Putamen (tissue), 1 donor: ENCODE measurements at regions not wholly inside any gene's neighbourhood (a gene's known extent, or its start where the extent isn't known, plus 50 kb on each side); places are given as distances from the start of the nearest gene placed in this dataset.
A peak's percentile ranks its signal among the peaks of the same experiment; 100 is the strongest.
"Not testable (repeated sequence)": the region's sequence is repeated elsewhere in the genome, so short reads cannot be mapped to it uniquely, and the experiment has no call there.

Source experiments
- DNase-seq: peaks from one replicate; pipeline ENCODE4 v3.0.0-alpha.2; 2016; ENCODE audit warnings: low spot score

- DNase-seq = not testable (repeated sequence)
Observed at GRCh38 chr2:133882159-133882558, 313.9 kb upstream of the NCKAP5 start.

DNA sequence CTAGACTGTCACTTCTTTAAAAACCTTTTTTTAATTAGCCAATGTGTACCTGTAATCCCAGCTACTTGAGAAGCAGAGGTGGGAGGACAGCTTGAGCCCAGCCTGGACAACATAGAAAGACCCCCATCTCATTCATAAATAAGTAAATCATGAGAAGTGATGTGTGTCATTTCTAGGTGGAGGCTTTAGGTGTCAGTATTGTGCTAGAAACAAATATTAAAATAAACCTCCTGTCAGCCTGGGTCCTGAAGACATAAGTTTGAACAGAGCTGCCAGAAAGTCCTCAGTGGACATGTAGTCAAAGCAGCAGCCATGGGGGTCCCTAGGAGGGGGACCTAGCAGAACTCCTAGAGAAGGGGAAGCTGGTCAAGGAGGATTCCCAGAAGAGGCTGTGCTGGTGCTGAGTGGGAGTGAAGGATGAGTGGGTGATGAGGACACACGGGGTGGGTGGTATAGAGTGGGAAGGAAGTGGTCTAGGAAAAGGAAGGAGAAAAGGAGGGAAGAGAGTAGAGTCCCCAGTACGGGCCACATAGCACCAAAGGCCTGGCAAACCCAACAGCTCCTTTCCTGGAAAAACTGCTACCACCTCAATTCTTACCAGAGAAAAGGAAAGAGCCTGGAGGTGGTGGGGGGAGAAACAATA, 316.6 kb upstream of the NCKAP5 start:
- DNase-seq = no peak

DNA sequence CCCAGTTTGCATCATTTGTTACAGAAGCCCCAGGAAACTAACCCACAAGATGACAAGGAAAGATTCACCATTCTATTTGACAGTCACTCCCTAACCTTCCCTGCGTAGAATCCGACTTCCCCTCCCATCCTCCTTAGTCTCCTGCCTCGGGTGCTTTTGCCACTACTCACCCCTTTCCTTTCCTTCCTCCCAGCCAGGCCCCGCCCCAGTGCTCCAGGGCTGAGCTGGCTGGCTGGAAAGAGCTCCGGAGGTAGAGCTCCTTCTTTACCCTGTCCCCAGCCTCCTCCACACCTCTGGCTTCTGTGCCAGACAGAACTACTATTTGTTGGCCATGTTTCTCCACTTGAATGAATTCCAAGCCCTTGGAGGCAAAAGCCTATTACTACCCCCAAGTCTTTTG, 317.6 kb upstream of the NCKAP5 start:
- DNase-seq = no peak

GRCh38 chr2:133886735-133887675, 318.7 kb upstream of the NCKAP5 start:
- DNase-seq = peak; percentile 72

- DNase-seq = no peak
Observed at GRCh38 chr2:133887676-133888040, 319.4 kb upstream of the NCKAP5 start.

- DNase-seq = no peak
Observed at GRCh38 chr2:133888107-133888506, 319.8 kb upstream of the NCKAP5 start.

DNA sequence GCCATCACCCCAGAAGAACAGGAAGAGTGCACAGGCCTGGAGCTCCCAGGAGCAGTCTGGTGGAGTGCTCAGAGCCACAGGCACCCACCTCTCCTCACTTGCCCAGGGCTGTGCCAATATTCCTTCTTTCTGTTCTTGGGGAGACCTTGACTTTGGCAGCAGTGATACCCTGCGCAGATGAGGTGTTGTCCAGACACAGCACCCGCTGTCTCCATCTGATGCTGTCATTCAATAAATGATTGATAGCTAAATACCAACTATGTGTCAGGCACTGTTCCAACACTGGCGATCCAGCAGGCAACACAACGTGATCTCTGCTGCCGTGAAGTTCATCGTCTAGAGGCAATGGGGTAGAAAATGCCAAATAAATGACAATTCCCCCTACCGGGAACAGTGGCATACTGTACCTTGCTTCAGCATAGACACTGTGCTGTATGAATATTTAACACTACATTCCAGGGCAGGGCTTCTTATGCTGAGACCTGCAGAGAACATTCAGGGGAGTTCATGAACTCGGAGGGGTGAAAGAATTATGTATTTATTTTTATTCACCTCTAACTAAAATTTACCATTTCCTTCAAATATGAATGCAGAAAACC, 320.5 kb upstream of the NCKAP5 start:
- no peak for DNase-seq

DNA sequence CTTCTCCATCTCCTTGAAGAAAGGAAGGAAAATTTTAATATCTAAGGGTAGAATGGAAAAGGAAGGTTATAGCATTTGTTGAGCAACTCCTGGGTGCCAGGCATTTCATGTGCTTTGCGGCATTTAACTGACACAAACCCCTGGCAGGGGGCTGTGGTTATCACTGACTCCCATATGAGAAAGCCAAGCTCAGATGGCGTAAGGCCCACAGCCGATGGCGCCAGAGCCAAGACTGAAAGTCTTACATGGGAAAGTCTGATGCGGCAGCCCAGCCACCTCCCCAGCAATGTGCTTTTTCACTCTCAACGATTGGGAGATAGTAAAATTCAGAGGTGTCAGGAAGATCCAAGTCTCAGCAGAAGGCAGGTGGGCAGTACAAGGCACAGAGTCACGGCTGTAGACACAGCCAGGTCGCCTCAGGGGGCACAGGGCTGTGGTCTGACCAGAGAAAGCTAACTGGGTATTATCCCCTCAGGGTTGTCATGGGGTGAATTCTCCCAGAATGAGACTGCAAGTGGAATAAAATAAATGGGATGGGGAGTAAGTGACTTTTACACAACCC, 324.2 kb upstream of the NCKAP5 start:
- DNase-seq = no peak

- no peak for DNase-seq
Observed at GRCh38 chr2:133894429-133894828, 326.2 kb upstream of the NCKAP5 start.

- DNase-seq = not testable (repeated sequence)
Observed at GRCh38 chr2:133897838-133898237, 329.6 kb upstream of the NCKAP5 start.

GRCh38 chr2:133900909-133901308, 332.6 kb upstream of the NCKAP5 start:
- no peak for DNase-seq

DNA sequence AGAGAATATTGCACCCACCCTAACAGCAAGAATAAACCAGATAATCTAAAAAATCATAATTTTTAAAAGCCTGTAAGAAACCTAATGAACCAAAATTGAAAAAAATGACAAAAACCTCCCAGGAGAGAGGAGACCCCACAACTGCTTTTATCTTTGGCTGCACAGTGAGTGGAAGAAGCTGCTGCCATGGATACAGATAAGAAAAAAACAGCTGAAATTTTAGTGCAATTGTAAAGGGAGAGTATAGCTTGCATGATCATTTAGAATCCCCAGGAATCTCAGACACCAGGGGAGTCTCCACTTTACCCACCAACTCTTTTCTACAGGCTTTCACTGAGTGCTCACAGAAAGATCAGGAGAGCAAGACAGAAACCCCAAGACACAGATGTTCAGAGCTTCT, 338.1 kb upstream of the NCKAP5 start:
- DNase-seq = no peak

DNA sequence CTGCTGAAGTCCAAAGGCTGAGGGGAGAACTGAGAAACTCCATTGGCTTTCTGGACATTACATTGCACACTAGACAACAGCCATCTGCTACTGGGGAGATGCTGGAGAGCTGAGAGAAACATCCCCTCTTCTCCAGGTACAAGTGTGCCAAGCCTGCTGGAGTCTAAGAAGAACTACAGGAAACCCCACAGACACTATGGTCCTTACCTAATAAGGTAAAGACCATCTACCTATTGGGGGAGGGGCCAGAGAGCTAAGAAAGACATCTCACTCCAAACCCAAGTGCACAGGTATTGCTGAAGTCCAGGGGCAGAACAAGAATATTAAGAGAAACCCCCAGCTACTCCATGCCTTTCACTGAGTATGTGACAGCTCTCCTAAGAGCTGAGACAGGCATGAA, 338.7 kb upstream of the NCKAP5 start:
- DNase-seq = no peak

DNA sequence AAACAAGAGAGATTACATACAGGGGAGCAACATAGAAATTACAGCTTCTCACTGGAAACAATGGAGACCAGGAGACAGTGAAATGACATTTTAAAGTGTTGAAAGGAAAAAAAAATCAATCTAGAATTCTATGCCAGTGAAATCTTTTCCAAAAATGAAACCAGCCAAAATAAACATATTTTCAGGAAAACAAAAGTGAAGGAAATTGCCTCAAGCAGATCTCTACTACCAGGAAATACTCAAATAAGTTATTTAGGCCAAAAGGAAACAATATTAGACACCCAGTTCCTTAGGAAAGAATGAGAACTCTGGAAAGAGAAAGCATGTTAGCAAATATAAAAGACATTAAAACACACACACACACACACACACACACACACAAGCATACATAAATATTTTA, 339.9 kb upstream of the NCKAP5 start:
- no peak for DNase-seq

DNA sequence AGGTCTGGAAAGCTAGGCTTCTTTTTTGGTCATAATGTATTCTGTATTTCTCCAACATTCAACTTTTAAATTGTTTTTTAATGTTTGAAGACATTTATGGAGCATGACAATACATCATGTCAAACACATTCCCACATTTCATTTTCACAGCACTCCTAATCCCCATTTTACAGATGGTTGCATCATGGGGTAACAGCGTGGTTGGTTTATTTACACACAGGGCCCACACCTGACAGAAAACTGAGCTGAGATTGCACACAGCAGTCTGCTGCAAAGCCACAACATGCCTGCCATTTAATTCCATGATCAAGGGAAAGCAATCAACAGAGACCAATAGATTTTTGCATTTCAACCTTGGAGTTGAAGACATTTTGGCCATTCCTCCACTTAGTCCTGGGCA, 335.7 kb upstream of the MGAT5 start:
- DNase-seq = no peak

- no peak for DNase-seq
Observed at GRCh38 chr2:133919285-133919684, 334.6 kb upstream of the MGAT5 start.

DNA sequence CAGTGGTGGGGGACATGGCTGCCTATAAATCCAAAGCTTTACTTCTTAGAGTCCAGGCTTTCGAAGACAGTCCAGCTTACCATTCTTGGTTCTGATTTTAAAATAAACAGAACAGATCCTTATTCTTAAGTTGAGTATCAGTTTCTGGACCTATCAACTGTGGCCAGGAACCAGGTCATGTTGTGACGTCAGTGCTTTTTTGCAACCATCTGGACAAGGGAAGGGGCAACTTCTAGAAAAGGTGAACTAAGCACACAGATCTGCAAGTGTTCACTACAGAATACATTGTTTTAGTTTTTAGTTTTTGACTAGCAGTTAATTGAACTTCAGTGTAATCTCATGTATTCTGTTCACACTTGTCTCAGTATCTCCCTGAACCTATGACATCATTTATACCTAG, 326.0 kb upstream of the MGAT5 start:
- DNase-seq = no peak

GRCh38 chr2:133936096-133936495, 317.8 kb upstream of the MGAT5 start:
- DNase-seq = no peak

GRCh38 chr2:133936601-133937000, 317.3 kb upstream of the MGAT5 start:
- DNase-seq = no peak

- no peak for DNase-seq
Observed at GRCh38 chr2:133937669-133938068, 316.2 kb upstream of the MGAT5 start.

DNA sequence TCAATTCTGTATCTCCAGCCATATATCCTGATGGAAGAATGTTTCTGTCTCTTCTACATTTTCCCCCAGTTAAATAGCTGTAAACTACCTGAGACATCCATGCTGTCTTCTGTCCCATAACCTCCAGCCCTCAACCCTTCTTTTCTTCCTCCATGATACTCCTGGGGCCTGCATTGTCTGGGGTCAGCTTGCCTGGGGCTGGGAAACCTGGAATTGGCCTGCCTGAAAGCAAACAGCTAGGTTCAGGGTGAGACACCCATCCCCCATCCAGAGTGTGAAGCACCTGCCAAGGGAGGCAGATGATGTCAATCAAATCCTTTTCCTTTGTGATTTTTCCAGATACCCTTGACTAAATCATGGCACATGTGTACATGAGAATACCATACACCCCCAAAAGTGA, 313.7 kb upstream of the MGAT5 start:
- DNase-seq = no peak

GRCh38 chr2:133941666-133942065, 312.2 kb upstream of the MGAT5 start:
- DNase-seq = no peak

GRCh38 chr2:133942398-133942797, 311.5 kb upstream of the MGAT5 start:
- DNase-seq = no peak
